ENCODE measurements at regions not wholly inside any gene's neighbourhood (a gene's known extent, or its start where the extent isn't known, plus 50 kb on each side); places are given as distances from the start of the nearest gene placed in this dataset.

DNA sequence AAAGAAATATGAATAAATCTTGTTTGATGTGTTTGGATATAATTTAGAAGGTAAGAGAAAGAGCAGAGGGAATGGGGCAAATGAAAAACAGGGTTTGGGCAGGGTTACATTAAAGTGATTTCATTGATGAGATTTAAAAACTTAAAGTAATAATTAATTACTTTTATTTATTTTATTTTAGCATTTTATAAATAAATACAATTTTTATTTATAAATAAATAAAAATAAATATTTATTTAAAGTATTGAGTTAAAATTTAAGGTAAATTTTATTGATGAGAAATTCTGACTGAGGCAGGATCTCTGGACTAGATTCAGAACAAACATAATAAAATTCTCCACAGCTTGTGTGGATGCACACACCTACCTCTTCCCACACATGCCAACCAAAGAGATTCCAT is 584.1 kb upstream of the BTBD3 start:
- FAIRE-seq = no peak
- DNase-seq (ENCODE audit: low spot score) = no peak

DNA sequence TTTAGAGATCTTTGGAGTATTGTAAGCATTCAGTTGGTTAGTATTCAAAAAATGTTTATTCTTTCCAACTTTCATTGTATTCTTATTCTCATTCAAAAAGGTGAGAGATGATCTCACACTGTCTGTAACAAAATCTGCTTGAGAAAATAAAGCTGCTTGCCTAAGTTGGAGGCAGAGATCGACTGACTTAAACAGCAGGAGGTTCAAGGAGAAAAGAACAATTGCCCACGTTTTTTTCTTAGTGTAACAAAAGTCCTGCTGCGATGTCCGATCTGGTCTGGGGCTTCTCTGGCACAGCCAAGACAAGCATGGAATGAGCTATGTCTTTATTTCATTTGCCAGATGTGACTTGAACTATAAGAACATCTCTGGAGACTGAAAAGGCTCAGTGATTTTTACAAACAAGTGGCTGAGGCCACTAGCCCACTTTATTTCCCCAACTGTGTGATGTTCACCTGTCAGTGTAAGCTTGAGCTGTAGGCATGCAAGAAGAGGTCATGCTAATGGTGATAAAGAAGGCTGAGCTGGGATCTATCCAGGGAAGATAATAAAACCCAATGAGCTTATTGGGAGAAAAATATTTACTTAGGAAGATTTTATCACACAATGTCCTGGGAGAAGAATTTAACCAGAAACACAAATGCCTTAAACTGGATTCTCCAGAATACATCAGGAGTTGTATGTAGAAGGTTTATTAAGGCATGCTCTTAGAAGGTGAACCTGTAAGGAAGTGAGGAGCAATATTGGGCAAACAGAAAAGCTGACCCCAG is 580.1 kb upstream of the BTBD3 start:
- no peak for DNase-seq (ENCODE audit: low spot score)
- FAIRE-seq = no peak

DNA sequence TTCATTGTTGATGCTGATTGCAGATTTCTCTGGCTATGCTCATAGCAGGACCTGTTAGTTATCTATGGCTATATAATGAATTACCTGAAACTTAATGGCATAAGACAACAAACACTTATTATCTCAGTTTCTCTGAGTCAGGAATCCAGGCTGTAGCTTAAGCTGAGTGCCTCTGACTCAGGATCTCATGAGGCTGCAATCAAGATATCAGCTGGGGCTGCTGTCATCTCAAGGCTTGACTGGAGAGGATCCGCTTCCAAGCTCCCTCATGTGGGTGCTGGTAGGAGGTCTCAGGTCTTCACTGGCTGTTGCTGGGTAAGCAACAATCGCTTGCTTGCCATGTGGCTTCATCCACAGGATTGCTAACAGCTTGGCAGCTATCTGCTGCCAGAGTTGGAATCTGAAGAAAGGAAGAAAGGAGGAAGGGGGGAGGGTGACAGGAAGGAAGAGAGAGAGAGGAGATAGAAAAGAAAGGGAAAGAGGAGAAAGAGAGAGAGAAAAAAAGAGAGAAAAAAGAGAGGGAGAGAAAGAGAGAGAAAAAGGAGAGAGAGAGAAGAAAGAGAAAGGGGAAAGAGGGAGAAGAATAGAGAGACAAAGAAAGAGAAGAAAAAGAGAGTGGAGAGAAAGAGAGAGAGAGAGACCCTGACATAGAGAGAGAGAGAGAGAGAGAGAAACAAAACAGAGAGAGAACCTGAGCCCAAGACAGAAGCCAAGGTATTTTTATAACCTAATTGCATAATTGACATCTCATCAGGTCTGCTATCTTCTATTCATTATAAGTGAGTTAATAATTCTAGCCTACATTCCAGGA is 579.0 kb upstream of the BTBD3 start:
- DNase-seq (ENCODE audit: low spot score) (peak; percentile 18), FAIRE-seq (no peak)

DNA sequence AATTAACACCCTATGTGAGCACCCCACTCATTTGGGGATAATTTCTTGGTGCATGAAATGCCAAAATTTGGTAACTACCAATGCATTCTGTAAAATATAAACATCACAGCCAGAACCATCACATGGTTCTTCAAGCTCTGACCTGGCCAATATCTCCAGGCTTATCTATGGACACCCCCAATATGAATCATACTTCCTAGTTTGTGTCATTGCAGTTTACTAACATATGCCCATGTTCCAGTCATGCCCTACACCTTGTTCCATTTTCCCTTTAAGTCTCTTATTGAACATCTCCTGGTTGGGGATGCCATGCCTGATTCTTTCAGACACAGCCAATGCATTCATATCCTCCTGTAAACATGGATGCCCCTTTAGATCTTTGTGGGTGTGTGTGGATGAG is 572.8 kb upstream of the BTBD3 start:
- FAIRE-seq = no peak
- DNase-seq (ENCODE audit: low spot score) = no peak

DNA sequence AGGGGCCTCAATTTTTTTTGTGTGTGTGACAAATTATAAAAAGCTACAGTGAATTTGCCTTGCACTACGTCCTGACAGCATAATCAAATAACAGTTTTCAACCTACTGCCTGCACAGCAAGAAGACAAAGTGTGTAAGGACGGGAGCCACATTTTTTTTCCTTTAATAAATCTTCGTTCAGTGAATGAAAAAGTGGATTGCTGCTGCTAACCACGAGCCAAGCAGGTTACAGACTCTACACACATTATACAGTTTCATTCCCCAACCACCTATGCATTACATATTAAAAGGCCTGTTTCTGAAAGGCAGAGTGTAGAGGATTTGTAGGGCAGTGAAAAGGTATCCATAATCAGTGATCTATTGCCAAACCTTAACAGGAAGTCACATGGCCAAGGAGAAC is 570.0 kb upstream of the BTBD3 start:
- no peak for FAIRE-seq

DNA sequence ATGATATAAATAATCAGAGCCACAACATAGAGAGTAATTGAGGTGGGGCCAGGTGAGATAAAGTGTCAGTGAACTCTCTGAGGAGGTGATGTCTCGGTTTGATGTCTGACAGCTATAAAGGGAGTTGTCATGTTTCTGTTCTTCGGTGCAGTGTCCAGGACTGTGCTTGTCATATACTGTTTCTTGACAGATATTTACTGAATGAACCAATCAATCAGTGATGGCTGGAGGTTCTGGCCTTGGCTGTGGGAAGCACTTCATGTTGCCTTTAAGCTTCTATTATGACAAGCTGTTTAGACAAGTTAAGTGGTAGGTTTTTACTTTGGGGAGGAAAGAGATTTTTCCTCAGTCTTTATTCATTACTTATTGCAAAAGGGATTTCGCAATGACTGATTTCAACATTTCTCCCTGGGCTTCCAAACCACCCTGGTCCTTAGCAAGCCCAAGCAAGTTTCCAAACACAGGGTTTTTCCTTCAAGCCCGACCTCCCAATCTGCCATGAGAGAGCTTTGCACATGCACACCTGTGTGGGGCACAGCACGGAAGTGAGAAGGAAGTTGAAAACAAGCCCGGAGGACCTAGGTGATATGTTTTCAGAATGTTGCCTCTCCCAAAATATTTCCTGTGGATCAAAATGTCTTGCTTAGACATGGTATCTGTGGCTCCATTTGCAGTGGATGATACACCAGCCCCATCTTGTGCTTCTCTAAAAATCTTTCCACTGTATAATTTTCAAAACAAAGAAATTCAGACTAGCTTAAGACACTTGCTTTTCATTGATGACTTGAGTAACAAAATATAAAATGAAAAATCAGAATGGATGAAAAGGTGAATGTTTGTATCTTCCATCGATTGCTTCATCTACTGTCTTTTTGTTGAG is 567.3 kb upstream of the BTBD3 start:
- DNase-seq (ENCODE audit: low spot score) = no peak
- no peak for FAIRE-seq

More for the DNA sequence above, 570.0 kb upstream of the BTBD3 start:
- no peak for DNase-seq (ENCODE audit: low spot score)

DNA sequence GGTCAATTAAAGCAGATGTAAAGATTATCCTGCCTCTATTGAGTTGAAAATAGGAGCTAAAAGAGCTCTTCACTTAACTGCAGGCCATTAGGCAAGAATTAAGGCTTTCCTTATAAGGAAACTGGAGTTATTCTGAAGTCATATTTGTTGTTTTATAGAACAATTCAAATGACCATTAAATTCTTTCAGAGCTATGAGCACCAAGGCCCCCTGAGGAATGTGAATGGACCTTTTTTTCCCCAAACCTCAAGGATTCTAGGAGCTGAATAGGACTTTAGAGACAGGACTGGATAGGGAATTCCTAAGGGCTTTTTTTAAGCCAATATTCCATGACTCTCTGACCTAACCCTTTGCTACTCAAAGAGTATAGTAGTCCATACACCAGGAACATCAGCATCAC is 565.7 kb upstream of the BTBD3 start:
- no peak for FAIRE-seq

DNA sequence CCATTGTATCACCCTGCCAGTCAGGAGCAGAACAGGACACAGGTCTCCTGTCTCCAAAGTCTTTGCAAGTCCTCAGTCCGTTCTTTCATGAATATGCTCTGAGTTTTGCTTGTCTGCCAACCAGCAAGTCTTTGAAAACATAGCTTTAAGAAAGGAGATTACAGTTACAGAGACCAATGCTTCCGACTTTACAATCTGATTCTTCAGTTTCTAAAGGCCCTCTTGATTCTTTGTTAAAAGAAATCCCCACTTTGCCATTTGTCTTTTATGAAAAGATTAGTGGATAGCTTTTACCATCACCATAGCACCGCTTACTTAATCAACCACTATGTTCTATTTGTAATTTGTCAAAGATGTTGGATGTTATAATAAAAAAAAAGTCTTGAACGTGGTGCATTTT is 562.8 kb upstream of the BTBD3 start:
- FAIRE-seq = no peak
- no peak for DNase-seq (ENCODE audit: low spot score)

More for the DNA sequence above, 565.7 kb upstream of the BTBD3 start:
- no peak for DNase-seq (ENCODE audit: low spot score)

DNA sequence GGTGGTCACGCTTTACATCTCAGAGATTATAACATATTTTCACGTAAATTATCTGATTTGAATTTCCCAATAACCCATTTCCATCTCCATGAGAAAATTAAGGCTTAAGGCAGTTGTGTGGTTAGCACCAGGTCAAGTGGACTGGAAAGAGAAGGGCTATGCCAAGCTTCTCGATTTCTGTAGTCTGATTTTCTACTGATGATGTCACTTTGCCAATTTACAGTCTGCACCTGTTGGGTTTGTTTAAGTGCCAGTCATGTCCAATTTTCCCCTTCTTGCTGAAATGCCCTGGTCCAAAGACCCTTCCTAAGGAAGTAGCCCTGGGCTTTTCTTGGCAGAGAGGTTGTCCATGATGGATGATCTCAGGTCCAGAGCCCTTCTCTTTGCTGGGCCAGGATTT is 562.3 kb upstream of the BTBD3 start:
- DNase-seq (ENCODE audit: low spot score) (no peak), FAIRE-seq (no peak)

DNA sequence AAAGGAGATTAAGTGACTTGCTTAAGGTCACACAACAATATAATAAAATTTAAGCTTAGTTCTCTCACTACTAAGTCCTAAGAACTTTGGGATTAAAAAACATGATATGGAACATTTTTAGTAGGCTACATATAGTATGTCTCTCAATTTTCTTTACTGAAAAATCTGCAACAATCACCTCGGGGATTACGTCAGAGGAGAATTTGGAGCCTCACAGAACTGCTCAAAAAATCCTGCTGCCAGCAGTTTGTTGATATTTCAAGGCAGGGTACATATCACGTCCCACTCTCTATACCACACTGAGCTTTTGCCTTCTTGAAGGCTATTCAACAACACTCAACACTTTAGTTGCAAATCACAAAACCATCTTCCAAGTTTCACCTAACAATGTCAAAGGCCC is 561.6 kb upstream of the BTBD3 start:
- DNase-seq (ENCODE audit: low spot score) (no peak), FAIRE-seq (no peak)

DNA sequence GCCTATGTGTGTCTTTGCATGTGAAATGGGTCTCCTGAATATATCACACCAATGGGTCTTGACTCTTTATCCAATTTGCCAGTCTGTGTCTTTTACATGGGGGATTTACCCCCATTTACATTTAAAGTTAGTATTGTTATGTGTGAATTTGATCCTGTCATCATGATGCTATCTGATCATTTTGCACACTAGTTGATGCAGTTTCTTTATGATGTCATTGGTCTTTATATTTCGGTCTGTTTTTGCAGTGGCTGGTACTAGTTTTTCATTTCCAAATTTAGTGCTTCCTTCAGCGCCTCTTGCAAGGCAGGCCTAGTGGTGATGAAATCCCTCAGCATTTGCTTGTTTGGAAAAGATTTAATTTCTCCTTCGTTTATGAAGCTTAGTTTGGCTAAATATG is 555.2 kb upstream of the BTBD3 start:
- DNase-seq (ENCODE audit: low spot score) (no peak), FAIRE-seq (no peak)

DNA sequence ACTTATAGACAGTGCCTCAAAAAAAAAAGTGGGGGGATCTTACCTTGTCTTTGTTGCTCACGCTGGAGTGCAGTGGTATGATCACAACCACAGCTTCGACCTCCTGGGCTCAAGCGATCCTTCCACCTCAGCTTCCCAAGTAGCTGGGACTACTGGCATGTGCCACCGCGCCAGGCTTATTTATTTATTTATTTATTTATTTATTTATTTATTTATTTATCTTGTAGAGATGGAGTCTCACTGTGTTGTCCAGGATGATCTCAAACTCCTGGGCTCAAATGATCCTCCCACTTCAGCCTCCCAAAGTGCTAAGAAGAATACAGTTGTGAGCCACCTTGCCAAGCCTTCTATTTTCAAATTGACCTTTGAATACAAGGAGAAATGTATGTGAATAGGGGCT is 553.0 kb upstream of the BTBD3 start:
- FAIRE-seq (no peak), DNase-seq (ENCODE audit: low spot score) (no peak)

DNA sequence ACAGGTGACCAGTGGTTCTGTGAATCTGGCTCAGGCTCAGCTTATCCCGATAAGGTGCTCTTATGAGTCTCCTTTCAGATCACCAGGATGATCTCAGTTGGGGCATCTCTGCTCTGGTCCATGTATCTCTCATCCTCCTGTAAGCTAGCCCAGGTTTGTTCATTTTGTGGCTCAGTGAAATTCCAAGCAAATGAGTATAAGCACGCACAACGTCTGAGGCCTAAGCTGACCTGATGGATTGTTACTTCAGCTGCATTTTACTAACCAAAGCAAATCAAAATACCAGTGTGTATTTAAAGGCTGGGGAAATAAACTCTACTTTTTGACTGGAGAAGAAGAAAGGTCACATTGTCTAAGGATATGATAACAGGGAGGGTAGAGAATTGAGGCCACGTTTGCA is 551.0 kb upstream of the BTBD3 start:
- FAIRE-seq = no peak
- DNase-seq (ENCODE audit: low spot score) = no peak

DNA sequence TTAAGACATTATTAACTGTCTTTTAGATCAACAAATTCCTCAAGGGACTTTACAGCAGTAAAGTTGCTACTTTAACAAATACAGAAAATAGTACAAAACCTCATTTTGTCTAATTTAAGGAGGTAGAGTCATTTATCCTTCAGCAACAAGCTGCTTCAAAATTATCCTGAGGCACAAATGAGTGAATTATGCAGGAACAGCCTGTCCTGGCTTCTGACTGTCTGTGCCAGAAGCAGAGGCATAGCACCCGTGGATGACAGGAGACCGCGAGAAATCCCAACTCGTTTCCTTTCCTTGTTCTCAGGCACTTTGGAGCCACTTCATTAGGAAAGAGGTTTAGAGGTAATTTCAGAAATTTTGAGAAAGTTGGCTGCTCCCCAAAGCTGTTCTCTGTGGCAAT is 549.2 kb upstream of the BTBD3 start:
- DNase-seq (ENCODE audit: low spot score) (no peak), FAIRE-seq (no peak)

DNA sequence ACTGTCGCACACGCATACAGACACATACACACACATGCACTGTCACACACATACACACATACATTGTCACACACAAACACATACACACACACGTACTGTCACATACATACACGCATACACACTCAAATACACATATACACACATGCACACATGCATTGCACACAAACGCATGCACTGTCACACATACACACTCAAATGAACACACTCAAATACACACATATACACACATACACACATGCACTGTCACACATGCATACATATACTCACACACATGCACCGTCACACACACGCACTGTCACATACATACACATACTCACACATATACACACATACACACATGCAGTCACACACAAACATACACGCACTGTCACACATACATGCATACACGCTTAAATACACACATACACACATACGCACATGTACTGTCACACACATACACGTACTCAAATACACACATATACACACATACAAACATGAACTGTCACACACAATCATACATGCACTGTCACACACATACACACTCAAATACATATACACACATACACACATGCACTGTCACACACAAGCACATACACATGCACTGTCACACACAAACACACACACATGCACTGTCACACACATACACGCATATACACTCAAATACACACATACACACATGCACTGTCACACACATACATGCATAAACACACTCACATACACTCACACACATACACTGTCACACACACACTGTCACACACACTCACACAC is 548.6 kb upstream of the BTBD3 start:
- FAIRE-seq (no peak), DNase-seq (ENCODE audit: low spot score) (no peak)

DNA sequence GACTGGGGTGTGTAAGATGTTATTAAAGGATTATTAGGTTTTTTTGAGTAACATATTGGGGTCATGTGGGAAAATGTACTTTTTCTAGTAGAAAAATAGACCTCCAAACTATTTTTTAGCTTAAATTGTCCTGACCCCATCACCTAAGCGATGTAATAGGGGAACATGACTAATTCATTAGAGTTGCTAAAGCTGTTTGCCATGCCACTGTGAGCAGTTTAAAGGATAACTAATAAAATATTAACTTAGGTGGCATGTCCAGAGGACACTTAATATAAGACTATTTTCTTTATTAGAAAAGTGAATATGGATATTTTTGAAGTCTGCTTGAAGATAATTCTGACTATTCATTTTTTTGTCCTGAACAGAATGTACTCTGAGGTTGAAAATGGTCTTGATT is 545.9 kb upstream of the BTBD3 start:
- DNase-seq (ENCODE audit: low spot score) (no peak), FAIRE-seq (peak; percentile 62)

DNA sequence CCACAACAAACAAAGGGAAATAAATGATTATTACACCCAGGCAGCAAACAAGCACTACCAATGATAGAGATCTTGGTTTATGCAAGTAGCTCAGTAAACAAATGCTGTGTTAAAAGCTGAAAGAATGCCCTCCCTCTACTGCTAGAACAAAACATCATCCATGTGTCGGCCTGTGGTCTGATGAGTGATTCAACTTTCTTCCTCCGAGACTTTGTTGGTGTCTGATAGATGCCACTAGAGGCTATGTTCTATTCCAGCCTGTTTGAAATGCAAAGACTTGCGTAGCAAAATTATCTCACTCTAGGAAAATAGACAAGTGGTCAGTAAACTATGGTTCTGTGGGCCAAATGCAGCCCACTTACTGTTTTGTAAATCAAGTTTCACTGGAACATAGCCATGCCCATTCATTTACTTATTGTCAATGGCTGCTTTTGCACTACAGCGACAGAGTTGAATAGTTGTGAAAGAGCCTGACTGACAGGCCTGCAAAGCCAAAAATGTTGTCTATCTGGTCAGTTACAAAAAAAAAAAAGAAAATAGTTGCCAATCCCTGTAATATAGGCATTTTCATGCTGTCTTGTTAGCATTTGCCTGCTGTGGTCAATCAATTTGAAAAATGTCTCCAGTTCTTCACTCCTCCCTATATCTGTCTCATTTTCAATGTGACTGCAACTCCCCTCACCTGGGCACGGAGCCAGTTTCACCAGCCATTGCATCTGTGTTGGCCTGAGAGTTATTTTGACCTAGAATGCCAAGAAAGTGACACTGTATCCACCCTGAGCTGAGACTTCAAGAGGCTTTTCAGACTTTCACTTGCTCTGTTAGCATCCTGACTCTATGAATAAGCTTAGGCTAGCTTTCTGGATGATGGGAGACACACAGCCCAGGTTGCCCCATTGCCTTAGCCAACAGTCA is 544.6 kb upstream of the BTBD3 start:
- FAIRE-seq (no peak), DNase-seq (ENCODE audit: low spot score) (no peak)

DNA sequence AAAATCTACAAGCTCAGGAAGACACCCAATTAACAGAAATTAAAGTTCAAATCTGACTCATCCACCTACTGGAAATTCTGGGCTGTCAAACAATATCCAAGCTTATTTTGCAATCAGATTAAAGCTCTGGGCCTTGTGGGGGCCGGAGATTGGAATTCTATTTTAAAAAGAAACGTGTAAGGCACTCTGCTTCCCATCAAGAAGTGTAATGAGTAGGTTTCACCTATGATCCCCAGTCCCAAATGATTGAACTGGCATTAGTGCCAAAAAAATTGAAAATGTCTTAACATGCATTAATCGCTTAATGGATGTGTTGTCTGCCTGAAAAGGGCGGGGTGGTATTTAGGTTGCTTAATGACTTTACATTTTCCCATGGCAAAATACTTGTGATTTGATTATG is 542.4 kb upstream of the BTBD3 start:
- no peak for FAIRE-seq
- DNase-seq (ENCODE audit: low spot score) = no peak

DNA sequence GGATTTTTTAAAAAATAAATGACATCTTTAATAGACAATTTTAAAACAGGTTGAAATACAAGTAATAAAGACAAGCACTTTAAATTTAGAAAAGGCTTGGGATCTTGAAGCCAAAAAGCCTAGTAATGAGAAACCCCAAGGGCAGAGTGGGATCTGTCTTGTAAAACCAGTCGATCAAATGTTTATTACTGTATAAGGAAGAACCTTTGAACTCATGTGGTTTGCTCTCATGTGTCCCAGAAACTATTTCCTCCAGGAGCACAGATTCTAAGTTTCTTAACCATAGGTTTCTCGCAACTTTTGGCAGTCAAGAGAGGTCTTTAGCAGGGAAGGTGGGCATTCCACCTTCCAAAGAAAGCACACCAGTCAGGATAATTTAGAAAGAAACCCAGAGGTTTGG is 541.7 kb upstream of the BTBD3 start:
- FAIRE-seq = no peak
- no peak for DNase-seq (ENCODE audit: low spot score)

DNA sequence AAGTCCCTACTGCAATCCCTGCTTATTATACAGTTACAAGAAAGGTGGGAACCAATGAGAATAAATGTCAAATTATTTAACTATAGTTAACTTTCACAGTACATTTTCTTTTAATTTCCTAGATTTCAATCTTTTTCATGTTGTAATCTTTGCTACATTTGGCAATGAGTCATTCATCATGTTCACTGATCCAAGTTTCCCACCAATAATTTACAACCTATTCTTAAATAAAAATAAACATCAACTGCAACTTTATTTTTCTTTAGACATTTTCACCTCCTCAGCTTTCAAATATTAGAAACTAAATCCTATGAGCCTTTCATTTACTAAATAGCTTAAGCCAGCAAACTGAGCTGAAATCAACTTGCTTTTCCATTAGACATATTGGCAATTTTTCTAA is 541.3 kb upstream of the BTBD3 start:
- DNase-seq (ENCODE audit: low spot score) (no peak), FAIRE-seq (no peak)

Data from RCC 7860 (cell line).